Astrocyte (in vitro differentiated cells and primary cell): ENCODE measurements at regions not wholly inside any gene's neighbourhood (a gene's known extent, or its start where the extent isn't known, plus 50 kb on each side); places are given as distances from the start of the nearest gene placed in this dataset.
A peak's percentile ranks its signal among the peaks of the same experiment; 100 is the strongest.

ENCODE experiments used
- DNase-seq: peaks from one replicate; pipeline ENCODE4 v3.0.0-alpha.2; 2010; ENCODE audit warnings: low read depth
- FAIRE-seq: peaks from 2 replicates; lab custom pipeline; 2011; peaks lifted over from hg19 to GRCh38; lab: Jason Lieb, UNC
- H2AFZ ChIP-seq: 2 replicates; pipeline ENCODE4 v1.6.0; 2012; ENCODE audit warnings: low read depth, low read length, inconsistent platforms
- H3K27ac ChIP-seq: 2 replicates; pipeline ENCODE4 v1.5.1; 2011; ENCODE audit warnings: low read depth, low read length, inconsistent platforms
- H3K27me3 ChIP-seq: 2 replicates; pipeline ENCODE4 v1.6.0; 2011; ENCODE audit warnings: low read length, inconsistent platforms; ENCODE audit not compliant: insufficient read depth
- H3K36me3 ChIP-seq: 2 replicates; pipeline ENCODE4 v1.5.1; 2011; ENCODE audit warnings: low read length, inconsistent platforms; ENCODE audit not compliant: insufficient read depth
- H3K4me1 ChIP-seq: 2 replicates; pipeline ENCODE4 v1.5.1; 2011; ENCODE audit warnings: low read length, inconsistent platforms; ENCODE audit not compliant: insufficient read depth
- H3K4me2 ChIP-seq: 2 replicates; pipeline ENCODE4 v1.6.0; 2012; ENCODE audit warnings: low read length, inconsistent platforms
- H3K4me3 ChIP-seq: 2 replicates; pipeline ENCODE4 v1.5.1; 2011; ENCODE audit warnings: low read depth, mild to moderate bottlenecking, low read length, inconsistent platforms; ENCODE audit not compliant: insufficient read depth
- H3K79me2 ChIP-seq: 2 replicates; pipeline ENCODE4 v1.6.0; 2012; ENCODE audit warnings: mild to moderate bottlenecking, low read length, inconsistent platforms; ENCODE audit not compliant: insufficient read depth
- H3K9ac ChIP-seq: 2 replicates; pipeline ENCODE4 v1.6.0; 2012; ENCODE audit warnings: mild to moderate bottlenecking, low read length, inconsistent platforms
- H3K9me3 ChIP-seq: 2 replicates; pipeline ENCODE4 v1.5.1; 2012; ENCODE audit warnings: low read depth, mild to moderate bottlenecking, low read length, inconsistent platforms; ENCODE audit not compliant: insufficient read depth
- H4K20me1 ChIP-seq: 2 replicates; pipeline ENCODE4 v1.6.0; 2012; ENCODE audit warnings: low read length, inconsistent platforms; ENCODE audit not compliant: insufficient read depth
- H3K27ac Mint-ChIP-seq: one replicate; pipeline ENCODE4 v1.8.0; 2021; ENCODE audit warnings: mild to moderate bottlenecking, mixed read lengths; ENCODE audit not compliant: unreplicated experiment
- H3K27me3 Mint-ChIP-seq: one replicate; pipeline ENCODE4 v1.8.0; 2021; ENCODE audit warnings: low read depth, mixed read lengths; ENCODE audit not compliant: unreplicated experiment
- H3K36me3 Mint-ChIP-seq: one replicate; pipeline ENCODE4 v1.8.0; 2021; ENCODE audit warnings: low read depth, mixed read lengths; ENCODE audit not compliant: unreplicated experiment
- H3K4me1 Mint-ChIP-seq: one replicate; pipeline ENCODE4 v1.8.0; 2021; ENCODE audit warnings: low read depth, mixed read lengths; ENCODE audit not compliant: unreplicated experiment
- H3K4me3 Mint-ChIP-seq: one replicate; pipeline ENCODE4 v1.8.0; 2021; ENCODE audit warnings: mild to moderate bottlenecking, moderate library complexity, mixed read lengths; ENCODE audit not compliant: unreplicated experiment
- H3K9me3 Mint-ChIP-seq: one replicate; pipeline ENCODE4 v1.8.0; 2021; ENCODE audit warnings: mild to moderate bottlenecking, mixed read lengths; ENCODE audit not compliant: unreplicated experiment
- EZH2 ChIP-seq: IDR thresholded peaks from 2 replicates; pipeline ENCODE4 v1.6.1; 2012; ENCODE audit warnings: mild to moderate bottlenecking, low read length, inconsistent platforms; ENCODE audit not compliant: insufficient read depth
- TF ChIP-seq, protein P1 (sequence below): IDR thresholded peaks from 2 replicates; pipeline ENCODE4 v1.5.1; 2011; ENCODE audit warnings: low read depth, mild to moderate bottlenecking, inconsistent platforms, low read length, moderate library complexity; ENCODE audit not compliant: insufficient read depth

DNA sequence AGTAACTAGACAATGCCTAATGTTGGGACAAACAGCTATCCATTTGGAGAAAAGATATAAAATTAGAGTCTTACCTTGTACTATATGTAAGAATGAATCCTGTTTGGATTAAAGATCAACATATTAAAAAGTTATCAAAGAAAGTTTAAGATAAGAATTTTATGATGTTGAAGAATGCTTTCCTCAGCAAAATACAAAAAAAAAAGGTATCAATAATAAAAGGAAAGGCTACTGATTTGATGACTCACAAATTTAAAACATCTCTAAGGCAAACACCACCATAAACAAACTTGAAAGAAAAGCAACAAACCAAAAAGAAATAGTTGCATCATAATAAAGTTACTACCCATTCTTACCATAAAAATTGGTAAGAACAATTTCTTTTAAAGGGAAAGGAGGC lies 92.7 kb downstream of the C1D start:
- no peak overlapping the region for H3K9ac ChIP-seq
- H3K27ac Mint-ChIP-seq = no peak overlapping the region
- H3K4me3 ChIP-seq = no peak overlapping the region
- no peaks in the 10 kb centered on the region for H3K36me3 ChIP-seq
- H3K4me3 Mint-ChIP-seq = no peak overlapping the region
- H4K20me1 ChIP-seq = no peaks in the 10 kb centered on the region
- no peaks in the 10 kb centered on the region for H3K79me2 ChIP-seq
- H3K4me2 ChIP-seq = no peak overlapping the region
- DNase-seq (no peak), FAIRE-seq (no peak)
- H3K4me1 ChIP-seq = no peaks in the 10 kb centered on the region
- no peaks in the 10 kb centered on the region for H3K27me3 ChIP-seq
- H3K9me3 Mint-ChIP-seq = no peaks in the 10 kb centered on the region
- no peak overlapping the region for H2AFZ ChIP-seq
- H3K4me1 Mint-ChIP-seq = no peaks in the 10 kb centered on the region
- no peak for TF ChIP-seq EZH2
- TF ChIP-seq, protein P1, sequence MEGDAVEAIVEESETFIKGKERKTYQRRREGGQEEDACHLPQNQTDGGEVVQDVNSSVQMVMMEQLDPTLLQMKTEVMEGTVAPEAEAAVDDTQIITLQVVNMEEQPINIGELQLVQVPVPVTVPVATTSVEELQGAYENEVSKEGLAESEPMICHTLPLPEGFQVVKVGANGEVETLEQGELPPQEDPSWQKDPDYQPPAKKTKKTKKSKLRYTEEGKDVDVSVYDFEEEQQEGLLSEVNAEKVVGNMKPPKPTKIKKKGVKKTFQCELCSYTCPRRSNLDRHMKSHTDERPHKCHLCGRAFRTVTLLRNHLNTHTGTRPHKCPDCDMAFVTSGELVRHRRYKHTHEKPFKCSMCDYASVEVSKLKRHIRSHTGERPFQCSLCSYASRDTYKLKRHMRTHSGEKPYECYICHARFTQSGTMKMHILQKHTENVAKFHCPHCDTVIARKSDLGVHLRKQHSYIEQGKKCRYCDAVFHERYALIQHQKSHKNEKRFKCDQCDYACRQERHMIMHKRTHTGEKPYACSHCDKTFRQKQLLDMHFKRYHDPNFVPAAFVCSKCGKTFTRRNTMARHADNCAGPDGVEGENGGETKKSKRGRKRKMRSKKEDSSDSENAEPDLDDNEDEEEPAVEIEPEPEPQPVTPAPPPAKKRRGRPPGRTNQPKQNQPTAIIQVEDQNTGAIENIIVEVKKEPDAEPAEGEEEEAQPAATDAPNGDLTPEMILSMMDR = no peak
- H3K36me3 Mint-ChIP-seq = no peaks in the 10 kb centered on the region
- no peaks in the 10 kb centered on the region for H3K9me3 ChIP-seq
- no peak overlapping the region for H3K27ac ChIP-seq
- H3K27me3 Mint-ChIP-seq = peaks cover 3% of the 10 kb centered on the region

DNA sequence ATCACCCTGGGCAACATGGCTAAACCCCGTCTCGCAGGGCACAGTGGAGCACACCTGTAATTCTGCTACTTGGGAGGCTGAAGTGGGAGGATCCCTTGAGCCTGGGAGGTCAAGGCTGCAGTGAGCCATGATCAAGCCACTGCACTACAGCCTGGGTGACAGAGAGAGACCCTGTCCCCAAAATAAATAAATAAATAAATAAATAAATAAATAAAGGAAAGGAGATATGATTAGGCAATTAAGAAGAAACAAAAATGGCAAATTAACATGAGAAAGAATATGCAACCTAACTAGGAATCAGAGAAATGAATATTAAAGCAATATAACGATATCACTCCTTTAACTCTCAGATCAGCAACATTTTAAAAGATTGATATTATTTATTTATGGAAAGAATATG lies 92.3 kb downstream of the C1D start:
- TF ChIP-seq, protein P1 = no peak
- H3K9ac ChIP-seq = no peak overlapping the region
- Mint-ChIP-seq H3K27ac (no peak overlapping the region), H3K36me3 (no peaks in the 10 kb centered on the region), H3K9me3 (no peaks in the 10 kb centered on the region), H3K27me3 (peaks cover 6% of the 10 kb centered on the region), H3K4me3 (no peak overlapping the region), H3K4me1 (no peaks in the 10 kb centered on the region)
- no peak overlapping the region for H3K4me3 ChIP-seq
- no peaks in the 10 kb centered on the region for H3K4me1 ChIP-seq
- H4K20me1 ChIP-seq = no peaks in the 10 kb centered on the region
- no peak overlapping the region for H2AFZ ChIP-seq
- no peaks in the 10 kb centered on the region for H3K79me2 ChIP-seq
- DNase-seq = no peak
- H3K4me2 ChIP-seq = no peak overlapping the region
- no peaks in the 10 kb centered on the region for H3K9me3 ChIP-seq
- no peaks in the 10 kb centered on the region for H3K27me3 ChIP-seq
- H3K27ac ChIP-seq = no peak overlapping the region
- H3K36me3 ChIP-seq = no peaks in the 10 kb centered on the region
- FAIRE-seq = no peak

DNA sequence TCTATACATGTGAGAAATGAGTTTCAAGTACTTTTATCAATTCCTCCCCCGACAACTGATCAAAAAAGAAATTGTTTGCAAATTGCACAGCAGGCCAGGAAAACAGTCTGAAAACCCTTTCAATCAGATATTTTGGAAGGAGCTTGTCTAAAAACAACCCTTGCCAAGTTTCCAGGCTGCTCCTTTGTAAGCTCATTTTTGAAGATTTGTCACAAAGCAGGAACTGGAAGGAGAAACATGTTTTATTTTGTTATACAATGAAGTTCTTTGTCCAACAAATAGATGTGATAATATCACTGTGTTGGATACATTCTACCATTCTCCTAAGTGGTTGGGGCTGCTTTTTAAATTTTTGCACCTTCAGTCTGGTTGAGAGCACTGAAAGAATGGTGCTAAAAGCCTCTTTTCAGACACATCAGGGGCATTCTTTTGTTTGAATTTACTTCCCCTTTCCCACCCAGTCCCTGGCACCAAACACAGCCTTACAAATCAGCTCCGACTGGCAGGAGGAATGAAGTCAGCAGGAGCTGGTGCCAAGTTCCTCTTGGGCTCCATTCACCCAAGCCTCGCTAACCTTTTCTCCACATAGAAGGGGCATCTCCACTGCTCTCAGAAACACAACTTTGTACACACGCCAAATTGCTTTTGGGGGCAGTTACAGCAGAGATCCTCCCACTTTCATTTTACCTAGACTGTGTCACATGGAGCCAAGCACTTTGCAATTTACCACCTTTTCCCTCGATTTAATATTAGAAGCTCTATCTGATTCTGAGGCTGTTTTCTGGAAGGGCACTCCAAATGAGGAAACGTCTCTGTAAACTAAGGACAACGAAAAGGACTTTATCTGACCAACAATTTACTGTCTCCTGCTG lies 88.0 kb downstream of the C1D start:
- Histone ChIP-seq H3K4me3 (no peak overlapping the region), H3K4me1 (no peaks in the 10 kb centered on the region), H3K36me3 (no peaks in the 10 kb centered on the region), H3K4me2 (peak overlapping the region; percentile 56), H3K9me3 (no peaks in the 10 kb centered on the region), H4K20me1 (no peaks in the 10 kb centered on the region), H3K27me3 (no peaks in the 10 kb centered on the region), H3K79me2 (no peaks in the 10 kb centered on the region), H3K9ac (no peak overlapping the region), H3K27ac (no peak overlapping the region), H2AFZ (peak overlapping the region; percentile 54)
- no peaks in the 10 kb centered on the region for H3K9me3 Mint-ChIP-seq
- H3K36me3 Mint-ChIP-seq = no peaks in the 10 kb centered on the region
- no peak overlapping the region for H3K4me3 Mint-ChIP-seq
- FAIRE-seq (no peak), DNase-seq (peak; percentile 19)
- peaks cover 6% of the 10 kb centered on the region for H3K27me3 Mint-ChIP-seq
- H3K4me1 Mint-ChIP-seq = no peaks in the 10 kb centered on the region
- H3K27ac Mint-ChIP-seq = no peak overlapping the region
- TF ChIP-seq, protein P1 = no peak
- TF ChIP-seq EZH2 = no peak
